NOMO-1 treated with DMSO at 0.1 percent for 48 hours (cell line): ENCODE measurements at regions not wholly inside any gene's neighbourhood (a gene's known extent, or its start where the extent isn't known, plus 50 kb on each side); places are given as distances from the start of the nearest gene placed in this dataset.

Experiments
- DNase-seq: peaks from one replicate; lab custom pipeline; 2025; ENCODE audit not compliant: unreplicated experiment; lab: John Stamatoyannopoulos, UW

DNA sequence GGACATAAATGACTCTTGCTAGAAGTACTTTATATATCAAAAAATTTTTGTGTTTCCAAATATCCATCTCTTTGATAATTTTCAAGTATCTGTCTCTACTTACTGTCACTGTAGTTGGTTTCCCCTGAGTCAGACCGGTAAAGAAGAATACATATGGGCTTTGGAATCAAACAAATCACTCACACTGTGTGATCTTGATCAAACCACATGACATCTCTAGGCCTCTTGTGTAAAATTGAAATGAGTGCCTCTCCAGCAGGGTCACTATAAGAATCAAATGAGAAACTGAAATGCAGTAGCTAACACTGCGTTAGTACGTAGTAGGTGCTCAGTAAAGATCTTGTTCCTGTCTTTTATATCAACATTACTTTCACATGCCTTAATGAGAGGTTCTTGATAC, 314.6 kb upstream of the STT3B start:
- no peak for DNase-seq

GRCh38 chr3:31219131-31219843, 313.4 kb upstream of the STT3B start:
- DNase-seq, result peak; percentile 42

GRCh38 chr3:31220431-31220830, 312.3 kb upstream of the STT3B start:
- no peak for DNase-seq

GRCh38 chr3:31223278-31223677, 309.4 kb upstream of the STT3B start:
- DNase-seq, result no peak

DNA sequence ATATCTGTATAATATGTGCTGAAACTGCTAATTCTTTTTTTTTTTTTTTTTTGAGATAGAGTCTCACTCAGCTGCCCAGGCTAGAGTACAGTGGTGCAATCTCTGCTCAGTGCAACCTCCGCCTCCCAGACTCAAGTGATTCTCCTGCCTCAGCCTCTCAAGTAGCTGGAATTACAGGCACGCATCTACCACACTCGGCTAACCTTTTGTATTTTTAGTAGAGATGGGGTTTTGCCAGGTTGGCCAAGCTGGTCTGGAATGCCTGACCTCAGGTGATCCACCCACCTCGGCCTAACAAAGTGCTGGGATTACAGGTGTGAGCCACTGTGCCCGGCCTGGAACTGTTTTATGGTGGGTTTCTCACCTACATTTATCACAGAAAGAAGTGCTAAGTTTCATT, 307.8 kb upstream of the STT3B start:
- no peak for DNase-seq

- DNase-seq, result no peak
Observed at GRCh38 chr3:31225923-31226322, 306.8 kb upstream of the STT3B start.

DNA sequence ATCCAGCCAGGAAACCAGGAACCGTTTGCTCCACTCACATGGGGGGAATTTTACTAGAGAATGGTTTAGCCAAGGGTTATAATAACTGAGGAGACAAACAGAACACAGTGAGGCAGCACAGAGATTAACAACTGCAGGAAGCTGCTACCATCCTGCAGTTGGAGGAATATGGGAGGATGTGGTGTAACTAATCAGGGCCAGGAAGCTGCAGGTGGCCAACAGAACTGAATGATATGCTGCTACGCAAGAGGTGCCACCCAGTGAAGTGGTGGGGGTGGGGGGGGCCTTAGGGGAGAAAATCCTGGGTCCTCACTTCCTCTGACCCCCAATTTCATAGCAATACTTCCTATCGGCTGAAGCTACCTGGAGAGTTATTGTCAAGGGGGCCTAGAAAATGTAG, 306.4 kb upstream of the STT3B start:
- DNase-seq, result peak; percentile 21

DNA sequence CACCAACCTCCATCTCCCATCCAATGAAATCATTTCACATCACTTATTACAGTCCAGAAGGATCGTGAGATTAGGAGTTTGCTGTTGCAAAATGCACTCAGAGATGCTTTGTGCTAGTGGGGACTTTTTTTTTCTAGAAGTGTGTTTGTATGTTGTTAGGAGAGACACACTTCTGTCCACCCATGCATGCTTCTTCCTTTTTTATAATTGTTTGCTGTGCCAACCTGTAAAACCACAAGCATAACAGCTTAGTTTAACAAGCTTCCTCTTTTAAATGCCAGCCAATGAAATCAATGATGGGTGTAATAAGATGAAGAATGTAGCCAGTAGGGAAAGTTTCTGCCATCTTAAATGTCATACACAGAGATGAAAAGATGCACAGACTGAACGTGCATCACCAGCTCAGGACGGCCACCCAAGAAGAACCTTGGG, 305.6 kb upstream of the STT3B start:
- DNase-seq, result peak; percentile 98

- no peak for DNase-seq
Observed at GRCh38 chr3:31230425-31231223, 302.1 kb upstream of the STT3B start.

DNA sequence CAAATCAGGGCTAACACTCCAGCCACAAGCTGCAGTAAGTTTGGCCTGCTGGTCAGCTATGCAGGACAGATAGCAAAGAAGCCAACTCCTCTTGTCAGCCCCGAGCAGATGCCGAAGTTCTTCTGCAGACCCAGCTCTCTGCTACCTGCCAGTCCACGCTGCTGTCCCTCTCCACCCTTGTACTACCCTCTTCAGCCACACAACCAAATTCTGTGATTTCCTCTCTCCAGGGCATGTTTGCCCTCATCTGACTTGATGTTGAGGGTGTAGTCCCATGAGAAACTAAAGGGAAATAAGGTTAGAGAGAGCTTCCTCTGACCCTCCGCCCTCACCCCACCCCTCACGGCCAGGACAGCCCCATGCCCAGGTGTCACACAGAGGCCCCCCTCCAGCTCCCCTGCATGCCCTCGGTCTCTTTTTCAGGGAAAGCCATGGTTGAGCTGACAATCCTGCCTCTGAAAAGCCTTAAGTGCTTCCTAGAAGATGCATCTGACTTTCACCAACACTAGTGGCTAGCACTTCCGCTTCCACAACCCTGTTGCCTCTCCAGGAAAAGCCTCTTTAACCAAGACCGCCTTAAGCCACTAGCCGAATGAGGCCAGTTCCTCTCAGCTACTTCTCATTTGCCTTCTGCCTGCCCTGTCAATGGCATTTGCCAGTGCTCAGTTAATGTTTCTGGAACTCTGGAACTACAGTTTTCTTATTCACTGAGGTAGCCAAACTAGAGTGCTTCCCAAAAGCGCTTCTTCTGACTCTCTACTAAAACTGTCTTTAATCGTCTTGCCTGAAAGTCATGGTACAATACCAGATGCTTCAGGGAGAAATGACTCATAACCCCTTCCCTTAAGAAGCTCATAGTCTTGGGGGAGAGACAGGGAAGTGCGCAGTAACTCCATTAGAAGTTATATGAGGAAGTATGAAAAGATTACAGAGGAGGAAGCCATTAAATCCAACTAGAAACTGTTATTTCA, 300.4 kb upstream of the STT3B start:
- DNase-seq, result peak; percentile 93

DNA sequence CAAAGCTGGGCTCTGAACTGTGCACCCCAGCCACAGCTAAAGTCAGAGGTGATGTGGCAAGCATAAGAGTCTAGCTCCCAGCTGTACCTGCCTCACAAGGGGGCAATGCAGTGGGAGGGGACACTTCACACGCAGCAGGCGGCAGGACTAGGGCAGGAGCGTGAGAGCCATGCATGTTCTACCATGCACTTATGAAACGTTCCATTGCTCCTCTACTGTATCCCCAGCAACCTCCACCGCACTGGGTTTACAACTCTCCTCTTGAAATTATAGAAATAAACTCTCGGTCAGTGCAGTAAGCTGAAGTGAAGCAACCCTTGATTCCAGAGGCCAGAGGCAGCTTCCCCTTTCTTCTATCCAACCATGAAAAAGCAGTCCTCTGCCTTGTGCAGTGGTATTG, 298.6 kb upstream of the STT3B start:
- DNase-seq, result peak; percentile 97

- DNase-seq, result no peak
Observed at GRCh38 chr3:31235062-31235700, 297.5 kb upstream of the STT3B start.

- no peak for DNase-seq
Observed at GRCh38 chr3:31237887-31238286, 294.8 kb upstream of the STT3B start.

- DNase-seq, result no peak
Observed at GRCh38 chr3:31240013-31240412, 292.7 kb upstream of the STT3B start.

- no peak for DNase-seq
Observed at GRCh38 chr3:31240466-31240865, 292.3 kb upstream of the STT3B start.

DNA sequence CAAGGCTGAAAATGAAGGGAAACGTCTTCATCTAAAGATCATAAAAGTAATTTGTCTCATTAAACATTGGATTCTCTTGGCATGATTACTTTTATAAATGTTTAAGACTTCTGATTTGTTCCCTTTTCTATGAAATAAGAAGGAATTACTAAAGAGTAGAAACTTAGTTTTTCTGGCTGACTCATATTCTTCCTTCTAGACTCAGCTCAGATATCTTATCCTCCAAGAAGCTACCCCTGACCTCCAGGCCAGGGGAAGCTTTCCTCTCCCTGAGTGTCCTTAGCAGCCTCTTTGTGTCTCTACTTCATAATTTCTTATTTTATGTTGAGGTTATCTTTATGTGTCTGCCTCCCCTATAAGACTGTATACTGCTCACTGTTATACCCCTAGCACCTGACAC, 291.9 kb upstream of the STT3B start:
- no peak for DNase-seq

GRCh38 chr3:31241533-31241932, 291.2 kb upstream of the STT3B start:
- DNase-seq, result no peak

DNA sequence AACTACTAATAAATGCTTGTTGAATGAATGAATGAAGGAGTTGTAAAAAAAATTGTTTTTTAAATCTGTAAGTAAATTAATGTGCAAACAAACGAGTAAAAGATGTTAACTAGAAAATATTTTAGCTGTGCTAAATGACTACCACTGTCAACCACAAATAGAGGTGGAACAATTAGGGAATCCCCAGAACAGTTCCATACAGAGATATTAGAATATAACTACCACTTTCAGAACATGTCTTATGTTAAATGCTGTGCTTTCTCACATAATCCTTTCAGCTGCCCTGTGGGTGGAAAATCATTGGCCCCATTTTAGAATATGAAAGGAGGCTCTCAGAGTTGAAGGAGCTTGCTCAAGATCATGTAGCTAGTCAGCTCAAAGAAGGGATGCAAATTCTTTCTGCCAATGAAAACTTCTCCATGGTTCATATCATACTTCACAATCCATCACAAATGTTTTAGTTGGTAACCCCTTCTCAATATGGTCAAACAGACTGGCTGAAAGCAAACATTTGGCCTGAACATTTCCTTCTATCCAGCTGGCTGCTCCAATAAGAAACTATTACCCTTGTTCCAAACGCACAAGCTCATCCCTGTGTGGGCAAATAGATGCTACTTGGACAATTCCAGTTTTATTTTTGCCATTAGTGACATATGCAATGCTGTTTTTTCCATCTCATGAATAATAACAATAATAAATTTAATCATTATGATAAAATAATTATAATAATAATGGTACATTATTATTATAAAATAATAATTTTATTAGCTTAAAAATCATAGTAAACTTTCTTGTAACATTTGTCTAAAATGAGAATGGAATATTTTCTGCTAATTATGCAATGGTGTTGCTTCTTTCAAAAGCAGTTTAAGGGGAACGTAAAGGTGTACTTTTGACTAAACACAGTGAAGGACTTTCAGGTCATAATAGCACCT, 290.4 kb upstream of the STT3B start:
- no peak for DNase-seq

GRCh38 chr3:31244929-31245817, 287.6 kb upstream of the STT3B start:
- DNase-seq, result no peak
